HEK293 (cell line): ENCODE measurements at regions not wholly inside any gene's neighbourhood (a gene's known extent, or its start where the extent isn't known, plus 50 kb on each side); places are given as distances from the start of the nearest gene placed in this dataset.

ENCODE experiments used
- GLI2 ChIP-seq: fragments of 450-650 bp; formaldehyde crosslinking; IDR thresholded peaks from 2 replicates; pipeline ENCODE4; 2017; ENCODE audit warnings: missing biosample characterization, missing genetic modification characterization, low read depth, borderline replicate concordance
- KLF9 ChIP-seq: fragments of 450-650 bp; formaldehyde crosslinking; IDR thresholded peaks from 2 replicates; pipeline ENCODE4 v1.5.1; 2016; ENCODE audit warnings: missing biosample characterization, missing genetic modification characterization, low read depth
- REST ChIP-seq: fragments of 450-650 bp; formaldehyde crosslinking; IDR thresholded peaks from 2 replicates; pipeline ENCODE4 v1.5.1; 2016; ENCODE audit warnings: missing biosample characterization, missing genetic modification characterization
- SETDB1 ChIP-seq: IDR thresholded peaks from one replicate; pipeline ENCODE4 v1.6.1; 2017; ENCODE audit warnings: mild to moderate bottlenecking, low read length, moderate library complexity, mixed read lengths; ENCODE audit not compliant: insufficient read length
- ZBTB8A ChIP-seq: fragments of 450-650 bp; formaldehyde crosslinking; IDR thresholded peaks from 2 replicates; pipeline ENCODE4 v1.5.1; 2016; ENCODE audit warnings: missing biosample characterization, missing genetic modification characterization
- ZFP3 ChIP-seq: fragments of 450-650 bp; formaldehyde crosslinking; IDR thresholded peaks from 2 replicates; pipeline ENCODE4 v1.5.1; 2016; ENCODE audit warnings: low read depth, missing biosample characterization, missing genetic modification characterization
- ZFP41 ChIP-seq: fragments of 450-650 bp; formaldehyde crosslinking; IDR thresholded peaks from 2 replicates; pipeline ENCODE4 v1.5.1; 2016; ENCODE audit warnings: missing biosample characterization, missing genetic modification characterization, borderline replicate concordance
- ZNF114 ChIP-seq: fragments of 450-650 bp; formaldehyde crosslinking; IDR thresholded peaks from 2 replicates; pipeline ENCODE4 v1.5.0; 2017; ENCODE audit warnings: missing biosample characterization, missing genetic modification characterization
- ZNF792 ChIP-seq: fragments of 450-650 bp; formaldehyde crosslinking; IDR thresholded peaks from 2 replicates; pipeline ENCODE4 v1.5.1; 2016; ENCODE audit warnings: missing biosample characterization, missing genetic modification characterization
- ZNF843 ChIP-seq: fragments of 450-650 bp; formaldehyde crosslinking; IDR thresholded peaks from 2 replicates; pipeline ENCODE4 v1.5.1; 2016; ENCODE audit warnings: missing biosample characterization, missing genetic modification characterization
- TF ChIP-seq, protein P1 (sequence below): fragments of 450-650 bp; formaldehyde crosslinking; IDR thresholded peaks from 2 replicates; pipeline ENCODE4 v1.5.1; 2016; ENCODE audit warnings: missing biosample characterization, missing genetic modification characterization

GRCh38 chr5:174572591-174572990, 151.8 kb upstream of the MSX2 start:
- no peak for TF ChIP-seq ZFP41
- TF ChIP-seq GLI2, result no peak
- TF ChIP-seq ZFP3, result no peak
- TF ChIP-seq REST (tag by site-specific recombination), result no peak
- TF ChIP-seq, protein P1, sequence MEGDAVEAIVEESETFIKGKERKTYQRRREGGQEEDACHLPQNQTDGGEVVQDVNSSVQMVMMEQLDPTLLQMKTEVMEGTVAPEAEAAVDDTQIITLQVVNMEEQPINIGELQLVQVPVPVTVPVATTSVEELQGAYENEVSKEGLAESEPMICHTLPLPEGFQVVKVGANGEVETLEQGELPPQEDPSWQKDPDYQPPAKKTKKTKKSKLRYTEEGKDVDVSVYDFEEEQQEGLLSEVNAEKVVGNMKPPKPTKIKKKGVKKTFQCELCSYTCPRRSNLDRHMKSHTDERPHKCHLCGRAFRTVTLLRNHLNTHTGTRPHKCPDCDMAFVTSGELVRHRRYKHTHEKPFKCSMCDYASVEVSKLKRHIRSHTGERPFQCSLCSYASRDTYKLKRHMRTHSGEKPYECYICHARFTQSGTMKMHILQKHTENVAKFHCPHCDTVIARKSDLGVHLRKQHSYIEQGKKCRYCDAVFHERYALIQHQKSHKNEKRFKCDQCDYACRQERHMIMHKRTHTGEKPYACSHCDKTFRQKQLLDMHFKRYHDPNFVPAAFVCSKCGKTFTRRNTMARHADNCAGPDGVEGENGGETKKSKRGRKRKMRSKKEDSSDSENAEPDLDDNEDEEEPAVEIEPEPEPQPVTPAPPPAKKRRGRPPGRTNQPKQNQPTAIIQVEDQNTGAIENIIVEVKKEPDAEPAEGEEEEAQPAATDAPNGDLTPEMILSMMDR, result no peak
- no peak for TF ChIP-seq KLF9 (tag by site-specific recombination)
- no peak for TF ChIP-seq SETDB1
- no peak for TF ChIP-seq ZNF843 (tag by site-specific recombination)
- no peak for TF ChIP-seq ZNF114 (tag by site-specific recombination)
- TF ChIP-seq ZNF792 (tag by site-specific recombination), result no peak
- TF ChIP-seq ZBTB8A (tag by site-specific recombination), result no peak
